ENCODE measurements at regions not wholly inside any gene's neighbourhood (a gene's known extent, or its start where the extent isn't known, plus 50 kb on each side); places are given as distances from the start of the nearest gene placed in this dataset.

DNA sequence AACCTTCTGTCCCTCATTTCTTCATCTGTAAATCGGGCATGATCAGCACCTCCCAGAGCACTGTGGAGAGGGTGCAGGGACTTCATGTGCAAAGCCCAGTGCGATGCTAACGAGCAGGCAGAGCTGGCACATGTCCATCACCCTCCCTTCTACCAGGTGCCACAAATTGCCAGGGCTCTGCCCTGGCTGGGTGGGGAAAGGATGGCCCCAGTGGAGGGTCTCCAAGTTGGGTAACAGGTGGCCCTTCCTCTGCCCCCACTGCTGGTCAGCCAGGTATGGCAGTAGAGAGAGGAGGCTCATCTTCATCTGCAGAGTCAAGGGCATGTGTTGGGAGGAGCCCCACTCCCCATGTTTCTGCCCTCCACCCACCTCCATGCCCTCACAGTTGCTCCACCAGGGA is 61.5 kb upstream of the CDH5 start:
- no peak overlapping the region for H3K4me3 ChIP-seq (replicated peaks in 1 of 3)
- DNase-seq: no peak
- no peaks in the 10 kb centered on the region for H3K9me3 ChIP-seq
- TF ChIP-seq, protein P1, sequence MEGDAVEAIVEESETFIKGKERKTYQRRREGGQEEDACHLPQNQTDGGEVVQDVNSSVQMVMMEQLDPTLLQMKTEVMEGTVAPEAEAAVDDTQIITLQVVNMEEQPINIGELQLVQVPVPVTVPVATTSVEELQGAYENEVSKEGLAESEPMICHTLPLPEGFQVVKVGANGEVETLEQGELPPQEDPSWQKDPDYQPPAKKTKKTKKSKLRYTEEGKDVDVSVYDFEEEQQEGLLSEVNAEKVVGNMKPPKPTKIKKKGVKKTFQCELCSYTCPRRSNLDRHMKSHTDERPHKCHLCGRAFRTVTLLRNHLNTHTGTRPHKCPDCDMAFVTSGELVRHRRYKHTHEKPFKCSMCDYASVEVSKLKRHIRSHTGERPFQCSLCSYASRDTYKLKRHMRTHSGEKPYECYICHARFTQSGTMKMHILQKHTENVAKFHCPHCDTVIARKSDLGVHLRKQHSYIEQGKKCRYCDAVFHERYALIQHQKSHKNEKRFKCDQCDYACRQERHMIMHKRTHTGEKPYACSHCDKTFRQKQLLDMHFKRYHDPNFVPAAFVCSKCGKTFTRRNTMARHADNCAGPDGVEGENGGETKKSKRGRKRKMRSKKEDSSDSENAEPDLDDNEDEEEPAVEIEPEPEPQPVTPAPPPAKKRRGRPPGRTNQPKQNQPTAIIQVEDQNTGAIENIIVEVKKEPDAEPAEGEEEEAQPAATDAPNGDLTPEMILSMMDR (IDR thresholded peaks at IDR 0.05): no peak
- TF ChIP-seq POLR2A (IDR thresholded peaks at IDR 0.05): no peak
- 67 to 69% methylated on average over 1 to 3 of the region's 3 CpGs for WGBS, 2 donors
- H3K27me3 ChIP-seq: no peaks in the 10 kb centered on the region
- H3K27ac ChIP-seq: no peak overlapping the region
- H3K4me1 ChIP-seq: no peaks in the 10 kb centered on the region
- intact Hi-C loops (cut with DNase I): no loop called here
- H3K36me3 ChIP-seq: no peaks in the 10 kb centered on the region

DNA sequence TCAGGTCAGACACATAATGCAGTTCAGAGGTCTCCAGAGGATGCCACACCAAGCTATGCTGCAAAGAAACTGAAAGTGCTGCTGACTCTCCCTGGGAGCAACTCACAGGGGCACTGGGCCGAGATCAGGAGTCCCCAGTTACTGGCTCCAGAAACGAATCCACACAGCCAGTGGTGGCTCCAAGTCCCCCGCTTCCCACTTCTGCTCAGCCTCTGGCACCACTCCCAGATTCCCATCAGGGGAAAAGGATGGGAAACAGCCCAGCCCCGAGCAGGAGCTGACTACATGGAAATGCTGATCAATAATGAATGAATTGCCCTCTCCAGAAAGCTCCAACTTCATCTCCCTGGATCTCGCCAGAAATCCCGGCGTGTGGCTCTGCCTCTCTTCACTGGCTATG is 62.3 kb upstream of the CDH5 start:
- no peak for DNase-seq
- no peaks in the 10 kb centered on the region for H3K36me3 ChIP-seq
- no peaks in the 10 kb centered on the region for H3K4me1 ChIP-seq
- H3K27ac ChIP-seq: no peak overlapping the region
- H3K9me3 ChIP-seq: no peaks in the 10 kb centered on the region
- H3K27me3 ChIP-seq: no peaks in the 10 kb centered on the region
- TF ChIP-seq, protein P1 (IDR thresholded peaks at IDR 0.05): no peak
- no peak for TF ChIP-seq POLR2A (IDR thresholded peaks at IDR 0.05)
- WGBS, 2 donors: 52 to 64% methylated on average over 7 of the region's 7 CpGs
- H3K4me3 ChIP-seq (replicated peaks in 1 of 3): no peak overlapping the region
- intact Hi-C loops (cut with DNase I): no loop called here

DNA sequence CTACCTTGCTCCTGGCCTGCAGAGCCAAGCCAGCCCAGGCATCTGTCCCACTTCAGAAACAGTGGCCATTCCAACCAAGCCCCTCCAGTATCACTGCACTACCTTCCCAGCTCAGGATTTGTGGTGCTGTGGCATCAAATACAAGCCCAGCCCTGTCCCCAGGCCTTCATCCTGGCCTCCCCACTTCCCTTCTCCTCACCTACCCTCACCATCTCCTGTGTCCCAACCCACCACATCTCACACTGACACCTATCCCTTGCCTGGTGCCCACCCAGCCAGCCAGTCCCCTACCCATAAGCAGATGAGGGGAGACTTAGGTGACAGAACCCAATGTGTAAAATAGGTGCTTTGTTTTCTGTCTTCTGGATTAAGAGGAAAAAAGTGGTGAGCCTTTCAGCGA is 66.0 kb upstream of the CDH5 start:
- Histone ChIP-seq H3K36me3 (no peaks in the 10 kb centered on the region), H3K27ac (no peak overlapping the region), H3K4me1 (no peaks in the 10 kb centered on the region), H3K9me3 (no peaks in the 10 kb centered on the region), H3K4me3 (replicated peaks in 1 of 3) (no peak overlapping the region), H3K27me3 (no peaks in the 10 kb centered on the region)
- no peak for TF ChIP-seq POLR2A (IDR thresholded peaks at IDR 0.05)
- TF ChIP-seq, protein P1 (IDR thresholded peaks at IDR 0.05): no peak
- intact Hi-C loops (cut with DNase I): no loop called here
- 91 to 96% methylated on average over 1 of the region's 1 CpG for WGBS, 2 donors
- DNase-seq: no peak

DNA sequence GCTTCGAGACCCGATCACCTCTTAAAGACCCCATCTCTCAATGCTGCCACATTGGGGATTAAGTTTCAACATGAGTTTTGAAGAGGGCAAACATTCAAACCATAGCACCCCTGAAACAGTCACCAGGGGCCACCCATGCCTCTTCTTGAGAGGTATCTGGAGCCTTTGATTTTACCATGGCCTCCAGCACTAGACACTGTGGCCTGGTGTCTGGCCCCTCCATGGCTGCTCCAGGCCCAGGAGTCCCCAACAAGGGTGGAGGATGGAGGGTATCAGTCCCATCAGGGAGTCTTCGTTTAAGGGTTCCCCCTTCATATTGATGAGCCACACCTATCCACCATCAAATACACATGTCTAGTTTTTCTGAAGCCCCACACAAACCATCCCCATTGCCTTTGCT is 66.5 kb upstream of the CDH5 start:
- no peaks in the 10 kb centered on the region for H3K4me1 ChIP-seq
- intact Hi-C loops (cut with DNase I): no loop called here
- no peak overlapping the region for H3K27ac ChIP-seq
- H3K4me3 ChIP-seq (replicated peaks in 1 of 3): no peak overlapping the region
- H3K27me3 ChIP-seq: no peaks in the 10 kb centered on the region
- TF ChIP-seq, protein P1 (IDR thresholded peaks at IDR 0.05): no peak
- no peak for TF ChIP-seq POLR2A (IDR thresholded peaks at IDR 0.05)
- no peaks in the 10 kb centered on the region for H3K36me3 ChIP-seq
- no peaks in the 10 kb centered on the region for H3K9me3 ChIP-seq
- no peak for DNase-seq
- WGBS, 2 donors: 91 to 98% methylated on average over 3 of the region's 3 CpGs

DNA sequence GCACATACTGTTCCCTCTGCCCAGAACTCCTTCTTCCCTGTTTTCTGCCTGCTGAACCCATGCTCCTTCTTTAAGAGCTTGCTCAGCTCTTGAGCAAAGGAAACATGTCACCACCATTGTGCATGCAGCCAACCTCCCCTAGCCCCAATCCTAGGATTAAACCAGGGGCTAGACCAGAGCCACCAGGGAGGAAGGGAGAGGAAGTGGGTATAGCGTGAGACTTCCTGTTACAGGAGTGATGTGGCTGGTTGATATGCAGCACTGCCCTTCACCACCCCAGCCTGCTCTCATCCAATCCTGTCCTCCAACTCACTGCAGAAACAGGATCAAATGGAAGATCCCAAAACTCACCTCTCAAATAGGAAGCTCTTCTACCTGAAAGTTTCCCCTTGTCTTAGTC is 67.1 kb upstream of the CDH5 start:
- H3K27ac ChIP-seq: no peak overlapping the region
- H3K27me3 ChIP-seq: no peaks in the 10 kb centered on the region
- DNase-seq: no peak
- H3K4me1 ChIP-seq: no peaks in the 10 kb centered on the region
- WGBS, 2 donors: 69 to 72% methylated on average over 1 of the region's 1 CpG
- intact Hi-C loops (cut with DNase I): no loop called here
- H3K4me3 ChIP-seq (replicated peaks in 1 of 3): no peak overlapping the region
- H3K9me3 ChIP-seq: no peaks in the 10 kb centered on the region
- H3K36me3 ChIP-seq: no peaks in the 10 kb centered on the region
- TF ChIP-seq POLR2A (IDR thresholded peaks at IDR 0.05): no peak
- TF ChIP-seq, protein P1 (IDR thresholded peaks at IDR 0.05): no peak
